Spleen (tissue), 11 donors: ENCODE measurements at regions not wholly inside any gene's neighbourhood (a gene's known extent, or its start where the extent isn't known, plus 50 kb on each side); places are given as distances from the start of the nearest gene placed in this dataset.
A peak's percentile ranks its signal among the peaks of the same experiment; 100 is the strongest.

Source experiments
- DNase-seq: peaks from one replicate; pipeline ENCODE4 v3.0.0-alpha.2; 2020
- H3K27ac ChIP-seq, 8 donors: fragments of 200-600 bp; sonication (generic) in 7 of 8; 1 replicate in 4 of 8; 2 replicates in 4 of 8; pipeline versions ENCODE4 v1.5.0 to v1.8.0; 2016 to 2021; ENCODE audit warnings: inconsistent platforms in 4 of 8, mild to moderate bottlenecking in 4 of 8, moderate library complexity in 1 of 8
- H3K27me3 ChIP-seq, 7 donors: fragments of 200-600 bp; sonication (generic) in 6 of 7; replicated peaks in 1 of 7; 1 replicate in 4 of 7; 2 replicates in 3 of 7; pipeline versions ENCODE4 v1.5.0 to v1.8.0; 2016 to 2021; ENCODE audit warnings: inconsistent platforms in 3 of 7, mild to moderate bottlenecking in 1 of 7
- H3K36me3 ChIP-seq, 6 donors: fragments of 200-600 bp; sonication (generic) in 5 of 6; 1 replicate in 4 of 6; 2 replicates in 2 of 6; pipeline versions ENCODE4 v1.5.0 to v1.8.0; 2016 to 2021; ENCODE audit warnings: inconsistent platforms in 2 of 6
- H3K4me1 ChIP-seq, 6 donors: fragments of 200-600 bp; sonication (generic) in 5 of 6; 1 replicate in 3 of 6; 2 replicates in 3 of 6; pipeline versions ENCODE4 v1.5.0 to v1.8.0; 2016 to 2021; ENCODE audit warnings: inconsistent platforms in 3 of 6
- H3K4me3 ChIP-seq, 8 donors: fragments of 200-600 bp; sonication (generic) in 7 of 8; 1 replicate in 4 of 8; 2 replicates in 4 of 8; pipeline versions ENCODE4 v1.5.0 to v1.8.0; 2016 to 2021; ENCODE audit warnings: inconsistent platforms in 4 of 8, mild to moderate bottlenecking in 4 of 8, moderate library complexity in 2 of 8
- H3K9me3 ChIP-seq, 8 donors: fragments of 200-600 bp; sonication (generic) in 7 of 8; 1 replicate in 4 of 8; 2 replicates in 4 of 8; pipeline versions ENCODE4 v1.5.0 to v1.8.0; 2016 to 2021; ENCODE audit warnings: inconsistent platforms in 4 of 8
- POLR2A ChIP-seq, 3 donors: fragments of 450-650 bp; IDR thresholded peaks; one replicate each; pipeline ENCODE4 v1.5.1; 2017; ENCODE audit warnings: antibody characterized with exemption in 3 of 3, mild to moderate bottlenecking in 1 of 3
- POLR2AphosphoS5 ChIP-seq, 3 donors: sonication (generic); formaldehyde crosslinking; IDR thresholded peaks; one replicate each; pipeline ENCODE4 v1.5.1; 2017; ENCODE audit warnings: antibody characterized with exemption in 3 of 3
- WGBS, 5 donors: extraction: QIAGEN DNeasy Blood & Tissue Kit in 3 of 5; methylation state at CpG; one replicate each; pipeline versions ENCODE4 v1.1.5 to v1.1.7; 2013 to 2018; 5-methylcytosine and 5-hydroxymethylcytosine counted together
- intact Hi-C: fragments of 100-400 bp; cut with DNase I; formaldehyde crosslinking; loops from one replicate; pipeline ENCODE4 v1.15.0; 2023; ENCODE audit warnings: low total_unique reads
- TF ChIP-seq, protein P1 (sequence below), 11 experiments: fragments of 200-600 bp in 7 of 11; fragments of 450-650 bp in 4 of 11; sonication (generic) in 4 of 11; IDR thresholded peaks in 8 of 11; conservative IDR thresholded peaks in 3 of 11; 1 replicate in 7 of 11; 2 replicates in 4 of 11; pipeline versions ENCODE4 v1.4.0 to v1.8.0; 2016 to 2021; ENCODE audit warnings: antibody characterized with exemption in 11 of 11, inconsistent platforms in 4 of 11, mild to moderate bottlenecking in 1 of 11
- donor health status: healthy with polysubstance abuse.
- donor health status: DM: no; HTN: no; CAD: no; lungs with moderate emphysema.
- donor health status: DM: no; HTN: no; CAD: no.
- donor health status: Bipolar disorder and iron deficiency.
- donor health status: healthy.
- donor health status: DM: no; HTN: no; CAD: no.
- donor health status: DM: yes; HTN: yes; CAD: no.

DNA sequence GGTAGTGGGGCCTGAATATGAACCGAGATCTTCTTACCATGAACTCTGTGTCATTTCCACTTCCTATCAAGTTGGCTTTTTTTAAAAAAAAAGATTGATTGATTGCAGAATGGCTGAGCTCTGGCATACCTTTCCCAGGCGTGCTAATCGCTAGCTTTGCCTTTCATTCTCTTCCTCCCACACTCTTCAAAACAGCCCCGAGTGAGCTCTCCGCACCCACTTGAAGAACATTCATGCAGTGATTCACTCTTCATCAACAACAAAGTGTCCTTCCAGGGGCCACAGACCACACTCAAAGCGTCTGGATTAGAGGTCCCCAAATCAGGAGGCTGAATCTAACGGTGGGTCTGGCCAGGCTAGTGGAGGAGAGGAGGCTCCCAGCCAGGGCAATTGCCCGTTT, 96.3 kb upstream of the GALNT2 start:
- no peak for DNase-seq
- H3K27ac ChIP-seq = no peak overlapping the region
- TF ChIP-seq, protein P1, sequence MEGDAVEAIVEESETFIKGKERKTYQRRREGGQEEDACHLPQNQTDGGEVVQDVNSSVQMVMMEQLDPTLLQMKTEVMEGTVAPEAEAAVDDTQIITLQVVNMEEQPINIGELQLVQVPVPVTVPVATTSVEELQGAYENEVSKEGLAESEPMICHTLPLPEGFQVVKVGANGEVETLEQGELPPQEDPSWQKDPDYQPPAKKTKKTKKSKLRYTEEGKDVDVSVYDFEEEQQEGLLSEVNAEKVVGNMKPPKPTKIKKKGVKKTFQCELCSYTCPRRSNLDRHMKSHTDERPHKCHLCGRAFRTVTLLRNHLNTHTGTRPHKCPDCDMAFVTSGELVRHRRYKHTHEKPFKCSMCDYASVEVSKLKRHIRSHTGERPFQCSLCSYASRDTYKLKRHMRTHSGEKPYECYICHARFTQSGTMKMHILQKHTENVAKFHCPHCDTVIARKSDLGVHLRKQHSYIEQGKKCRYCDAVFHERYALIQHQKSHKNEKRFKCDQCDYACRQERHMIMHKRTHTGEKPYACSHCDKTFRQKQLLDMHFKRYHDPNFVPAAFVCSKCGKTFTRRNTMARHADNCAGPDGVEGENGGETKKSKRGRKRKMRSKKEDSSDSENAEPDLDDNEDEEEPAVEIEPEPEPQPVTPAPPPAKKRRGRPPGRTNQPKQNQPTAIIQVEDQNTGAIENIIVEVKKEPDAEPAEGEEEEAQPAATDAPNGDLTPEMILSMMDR (IDR thresholded peaks at IDR 0.05 in 8 of 11, conservative IDR thresholded peaks at IDR 0.05 in 3 of 11) = no peak
- TF ChIP-seq POLR2A (IDR thresholded peaks at IDR 0.05) = no peak
- TF ChIP-seq POLR2AphosphoS5 (IDR thresholded peaks at IDR 0.05) = no peak

DNA sequence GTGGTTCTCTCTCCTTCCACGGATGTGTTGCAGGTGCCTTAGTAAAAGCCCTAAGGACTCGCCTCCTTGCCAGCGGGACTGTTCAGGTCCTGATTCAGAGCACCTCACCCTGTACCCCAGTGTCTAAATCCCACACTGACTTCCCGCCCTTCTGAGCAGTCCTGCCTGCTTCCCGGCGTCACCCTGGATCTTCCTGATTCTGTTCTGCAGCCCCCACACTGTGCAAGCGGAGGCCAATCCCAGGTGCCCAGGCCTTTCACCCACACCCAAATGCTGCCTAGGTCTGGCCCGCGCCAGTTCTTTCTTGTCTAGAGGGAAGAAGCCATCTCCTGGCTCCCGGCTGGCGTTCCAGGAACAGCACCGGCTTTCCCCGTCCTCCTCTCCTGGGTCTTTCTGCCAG, 95.9 kb upstream of the GALNT2 start:
- intact Hi-C loops = no loop called here

More for the DNA sequence above, 96.3 kb upstream of the GALNT2 start:
- no peaks in the 10 kb centered on the region for H3K36me3 ChIP-seq
- no peaks in the 10 kb centered on the region for H3K4me1 ChIP-seq
- no peak overlapping the region for H3K4me3 ChIP-seq
- peaks cover 0 to 6% (median 0%) of the 10 kb centered on the region in 7 donors for H3K27me3 ChIP-seq
- H3K9me3 ChIP-seq = peaks cover 0 to 8% (median under 1%) of the 10 kb centered on the region in 8 donors
- intact Hi-C loops = no loop called here
- WGBS, 5 donors = 72 to 80% (median 74%) methylated on average over 8 of the region's 8 CpGs

DNA sequence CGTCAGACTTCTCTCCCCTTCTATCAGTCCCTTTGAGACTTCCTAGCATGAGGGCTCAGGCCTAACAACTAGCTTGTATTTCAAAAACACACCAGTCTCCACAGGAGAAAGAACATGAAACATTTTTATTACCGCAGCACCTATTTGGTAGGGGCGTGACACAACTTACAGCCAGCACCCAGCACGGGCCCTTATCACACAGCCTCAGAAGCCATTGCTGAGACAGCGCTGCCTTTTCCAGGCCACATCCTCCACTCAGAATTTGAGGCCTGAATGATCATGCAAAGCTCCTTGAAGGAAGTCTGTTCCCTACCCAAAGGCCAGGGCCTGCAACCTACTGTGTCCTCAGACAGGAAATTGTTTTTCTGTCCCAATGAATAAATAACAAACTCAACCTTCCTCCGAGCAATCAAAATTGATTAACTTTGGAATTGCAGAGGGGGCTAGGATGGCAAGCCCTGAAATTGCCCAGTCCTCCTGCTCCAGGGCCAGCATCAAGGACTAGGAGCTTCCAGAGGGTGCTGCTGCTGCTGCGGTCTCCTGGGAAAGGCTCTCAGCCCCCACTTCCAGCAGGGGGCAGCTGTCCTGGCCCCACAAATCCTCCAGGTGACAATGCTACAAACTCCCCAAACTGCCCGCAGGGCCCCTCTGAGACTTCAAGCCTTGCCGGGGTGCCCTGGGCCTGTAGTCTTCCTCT, 94.3 kb upstream of the GALNT2 start:
- DNase-seq = no peak
- intact Hi-C loops = no loop called here
- Histone ChIP-seq H3K36me3 (no peaks in the 10 kb centered on the region), H3K9me3 (peaks cover 0 to 25% (median 13%) of the 10 kb centered on the region in 8 donors), H3K27me3 (no peaks in the 10 kb centered on the region), H3K4me1 (no peaks in the 10 kb centered on the region), H3K27ac (no peak overlapping the region), H3K4me3 (no peak overlapping the region)
- WGBS, 5 donors = 84 to 94% (median 87%) methylated on average over 9 of the region's 9 CpGs
- TF ChIP-seq, protein P1 (IDR thresholded peaks at IDR 0.05 in 8 of 11, conservative IDR thresholded peaks at IDR 0.05 in 3 of 11) = peak in 7 of 11 experiments; percentile 4 to 46 (median 35)
- TF ChIP-seq POLR2A (IDR thresholded peaks at IDR 0.05) = no peak

More for the DNA sequence above, 95.9 kb upstream of the GALNT2 start:
- Histone ChIP-seq H3K27me3 (peaks cover 0 to 6% (median 0%) of the 10 kb centered on the region in 7 donors), H3K4me3 (no peak overlapping the region), H3K4me1 (no peaks in the 10 kb centered on the region), H3K9me3 (peaks cover 0 to 13% (median 5%) of the 10 kb centered on the region in 8 donors), H3K36me3 (no peaks in the 10 kb centered on the region), H3K27ac (no peak overlapping the region)
- TF ChIP-seq, protein P1 (IDR thresholded peaks at IDR 0.05 in 8 of 11, conservative IDR thresholded peaks at IDR 0.05 in 3 of 11) = no peak
- no peak for TF ChIP-seq POLR2AphosphoS5 (IDR thresholded peaks at IDR 0.05)
- no peak for TF ChIP-seq POLR2A (IDR thresholded peaks at IDR 0.05)
- 91 to 97% (median 94%) methylated on average over 13 of the region's 13 CpGs for WGBS, 5 donors
- no peak for DNase-seq

DNA sequence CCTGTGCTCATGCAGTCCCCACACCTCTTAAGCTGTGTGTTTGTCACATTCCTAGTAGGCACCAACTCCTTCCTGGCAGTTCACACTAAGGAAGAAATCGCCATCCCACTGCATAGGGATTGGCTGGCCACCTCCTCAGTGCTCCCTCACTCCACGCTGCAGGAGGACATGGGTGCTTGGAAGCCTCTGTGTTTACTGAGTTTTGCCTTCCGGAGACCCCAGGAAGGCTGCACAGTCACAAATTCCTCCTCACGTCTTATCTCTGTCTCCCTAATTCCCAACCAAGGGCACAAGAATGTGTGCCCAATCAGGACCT, 93.8 kb upstream of the GALNT2 start:
- TF ChIP-seq POLR2AphosphoS5 (IDR thresholded peaks at IDR 0.05) = no peak
- TF ChIP-seq, protein P1 (IDR thresholded peaks at IDR 0.05 in 8 of 11, conservative IDR thresholded peaks at IDR 0.05 in 3 of 11) = peak in 1 of 11 experiments; percentile 1
- H3K27me3 ChIP-seq = no peaks in the 10 kb centered on the region
- H3K4me1 ChIP-seq = no peaks in the 10 kb centered on the region
- 86 to 95% (median 91%) methylated on average over 4 of the region's 4 CpGs for WGBS, 5 donors
- H3K36me3 ChIP-seq = no peaks in the 10 kb centered on the region
- intact Hi-C loops = no loop called here
- no peak overlapping the region for H3K27ac ChIP-seq
- no peak overlapping the region for H3K4me3 ChIP-seq
- peaks cover 0 to 30% (median 17%) of the 10 kb centered on the region in 8 donors for H3K9me3 ChIP-seq
- no peak for DNase-seq
